ENCODE measurements at regions not wholly inside any gene's neighbourhood (a gene's known extent, or its start where the extent isn't known, plus 50 kb on each side); places are given as distances from the start of the nearest gene placed in this dataset.
"Not testable (repeated sequence)": the region's sequence is repeated elsewhere in the genome, so short reads cannot be mapped to it uniquely, and the experiment has no call there.

- H3K9me3 ChIP-seq (ENCODE audit: control insufficient read depth in 3 of 3, low read length in 3 of 3); H3K27me3 ChIP-seq (ENCODE audit: control insufficient read depth in 3 of 3, insufficient read depth in 3 of 3, low read length in 3 of 3); H3K9ac ChIP-seq (ENCODE audit: low read depth in 1 of 3, low read length in 3 of 3); H3K36me3 ChIP-seq (ENCODE audit: control insufficient read depth in 3 of 3, insufficient read depth in 3 of 3, low read length in 3 of 3); H3K27ac ChIP-seq (ENCODE audit: low read depth, low read length); H3K4me1 ChIP-seq (ENCODE audit: control insufficient read depth in 3 of 3, insufficient read depth in 3 of 3, low read length in 3 of 3); H3K4me3 ChIP-seq (ENCODE audit: low read length in 3 of 3): not testable (repeated sequence)
These were observed 157.8 kb downstream of the MAIP1 start for GRCh38 chr2:200113016-200113799.

GRCh38 chr2:200119236-200119635, 163.9 kb downstream of the MAIP1 start:
- H3K27ac ChIP-seq (ENCODE audit: low read depth, low read length), result no peak overlapping the region
- no peaks in the 10 kb centered on the region for H3K27me3 ChIP-seq (ENCODE audit: control insufficient read depth in 3 of 3, insufficient read depth in 3 of 3, low read length in 3 of 3)
- no peak overlapping the region for H3K4me3 ChIP-seq (ENCODE audit: low read length in 3 of 3)
- no peak overlapping the region for H3K9ac ChIP-seq (ENCODE audit: low read depth in 1 of 3, low read length in 3 of 3)
- H3K9me3 ChIP-seq (ENCODE audit: control insufficient read depth in 3 of 3, low read length in 3 of 3), result no peaks in the 10 kb centered on the region
- no peaks in the 10 kb centered on the region for H3K4me1 ChIP-seq (ENCODE audit: control insufficient read depth in 3 of 3, insufficient read depth in 3 of 3, low read length in 3 of 3)
- H3K36me3 ChIP-seq (ENCODE audit: control insufficient read depth in 3 of 3, insufficient read depth in 3 of 3, low read length in 3 of 3), result no peaks in the 10 kb centered on the region

- no peak overlapping the region for H3K27ac ChIP-seq (ENCODE audit: low read depth, low read length)
- no peak overlapping the region for H3K4me3 ChIP-seq (ENCODE audit: low read length in 3 of 3)
- H3K36me3 ChIP-seq (ENCODE audit: control insufficient read depth in 3 of 3, insufficient read depth in 3 of 3, low read length in 3 of 3), result no peaks in the 10 kb centered on the region
- H3K9me3 ChIP-seq (ENCODE audit: control insufficient read depth in 3 of 3, low read length in 3 of 3), result no peaks in the 10 kb centered on the region
- H3K27me3 ChIP-seq (ENCODE audit: control insufficient read depth in 3 of 3, insufficient read depth in 3 of 3, low read length in 3 of 3), result no peaks in the 10 kb centered on the region
- H3K4me1 ChIP-seq (ENCODE audit: control insufficient read depth in 3 of 3, insufficient read depth in 3 of 3, low read length in 3 of 3), result no peaks in the 10 kb centered on the region
- no peak overlapping the region for H3K9ac ChIP-seq (ENCODE audit: low read depth in 1 of 3, low read length in 3 of 3)
These were observed 166.5 kb downstream of the MAIP1 start for GRCh38 chr2:200121931-200122330.

- Histone ChIP-seq H3K27ac (ENCODE audit: low read depth, low read length) (no peak overlapping the region), H3K9ac (ENCODE audit: low read depth in 1 of 3, low read length in 3 of 3) (no peak overlapping the region), H3K4me1 (ENCODE audit: control insufficient read depth in 3 of 3, insufficient read depth in 3 of 3, low read length in 3 of 3) (no peaks in the 10 kb centered on the region), H3K4me3 (ENCODE audit: low read length in 3 of 3) (no peak overlapping the region), H3K9me3 (ENCODE audit: control insufficient read depth in 3 of 3, low read length in 3 of 3) (no peaks in the 10 kb centered on the region), H3K36me3 (ENCODE audit: control insufficient read depth in 3 of 3, insufficient read depth in 3 of 3, low read length in 3 of 3) (no peaks in the 10 kb centered on the region), H3K27me3 (ENCODE audit: control insufficient read depth in 3 of 3, insufficient read depth in 3 of 3, low read length in 3 of 3) (no peaks in the 10 kb centered on the region)
These were observed 167.3 kb downstream of the MAIP1 start for GRCh38 chr2:200122683-200123082.

- H3K4me3 ChIP-seq (ENCODE audit: low read length in 3 of 3); H3K9me3 ChIP-seq (ENCODE audit: control insufficient read depth in 3 of 3, low read length in 3 of 3); H3K27ac ChIP-seq (ENCODE audit: low read depth, low read length): not testable (repeated sequence)
These were observed 169.4 kb downstream of the MAIP1 start for GRCh38 chr2:200124665-200125368.

GRCh38 chr2:200125444-200126284, 170.3 kb downstream of the MAIP1 start:
- Histone ChIP-seq H3K9me3 (ENCODE audit: control insufficient read depth in 3 of 3, low read length in 3 of 3) (no peaks in the 10 kb centered on the region), H3K36me3 (ENCODE audit: control insufficient read depth in 3 of 3, insufficient read depth in 3 of 3, low read length in 3 of 3) (no peaks in the 10 kb centered on the region), H3K4me1 (ENCODE audit: control insufficient read depth in 3 of 3, insufficient read depth in 3 of 3, low read length in 3 of 3) (no peaks in the 10 kb centered on the region), H3K27me3 (ENCODE audit: control insufficient read depth in 3 of 3, insufficient read depth in 3 of 3, low read length in 3 of 3) (no peaks in the 10 kb centered on the region), H3K27ac (ENCODE audit: low read depth, low read length) (no peak overlapping the region), H3K4me3 (ENCODE audit: low read length in 3 of 3) (no peak overlapping the region), H3K9ac (ENCODE audit: low read depth in 1 of 3, low read length in 3 of 3) (no peak overlapping the region)

More at GRCh38 chr2:200124665-200125368, 169.4 kb downstream of the MAIP1 start:
- not testable (repeated sequence) for H3K9ac ChIP-seq (ENCODE audit: low read depth in 1 of 3, low read length in 3 of 3); H3K36me3 ChIP-seq (ENCODE audit: control insufficient read depth in 3 of 3, insufficient read depth in 3 of 3, low read length in 3 of 3); H3K4me1 ChIP-seq (ENCODE audit: control insufficient read depth in 3 of 3, insufficient read depth in 3 of 3, low read length in 3 of 3); H3K27me3 ChIP-seq (ENCODE audit: control insufficient read depth in 3 of 3, insufficient read depth in 3 of 3, low read length in 3 of 3)

- not testable (repeated sequence) for H3K4me1 ChIP-seq (ENCODE audit: control insufficient read depth in 3 of 3, insufficient read depth in 3 of 3, low read length in 3 of 3); H3K36me3 ChIP-seq (ENCODE audit: control insufficient read depth in 3 of 3, insufficient read depth in 3 of 3, low read length in 3 of 3); H3K9ac ChIP-seq (ENCODE audit: low read depth in 1 of 3, low read length in 3 of 3); H3K4me3 ChIP-seq (ENCODE audit: low read length in 3 of 3); H3K27ac ChIP-seq (ENCODE audit: low read depth, low read length); H3K27me3 ChIP-seq (ENCODE audit: control insufficient read depth in 3 of 3, insufficient read depth in 3 of 3, low read length in 3 of 3); H3K9me3 ChIP-seq (ENCODE audit: control insufficient read depth in 3 of 3, low read length in 3 of 3)
These were observed 170.9 kb downstream of the MAIP1 start for GRCh38 chr2:200126285-200126670.

GRCh38 chr2:200126680-200127079, 171.3 kb downstream of the MAIP1 start:
- not testable (repeated sequence) for H3K4me1 ChIP-seq (ENCODE audit: control insufficient read depth in 3 of 3, insufficient read depth in 3 of 3, low read length in 3 of 3); H3K36me3 ChIP-seq (ENCODE audit: control insufficient read depth in 3 of 3, insufficient read depth in 3 of 3, low read length in 3 of 3); H3K9ac ChIP-seq (ENCODE audit: low read depth in 1 of 3, low read length in 3 of 3); H3K4me3 ChIP-seq (ENCODE audit: low read length in 3 of 3); H3K27ac ChIP-seq (ENCODE audit: low read depth, low read length); H3K9me3 ChIP-seq (ENCODE audit: control insufficient read depth in 3 of 3, low read length in 3 of 3); H3K27me3 ChIP-seq (ENCODE audit: control insufficient read depth in 3 of 3, insufficient read depth in 3 of 3, low read length in 3 of 3)

GRCh38 chr2:200127848-200128247, 172.5 kb downstream of the MAIP1 start:
- H3K27me3 ChIP-seq (ENCODE audit: control insufficient read depth in 3 of 3, insufficient read depth in 3 of 3, low read length in 3 of 3), result no peaks in the 10 kb centered on the region
- H3K27ac ChIP-seq (ENCODE audit: low read depth, low read length), result no peak overlapping the region
- no peaks in the 10 kb centered on the region for H3K9me3 ChIP-seq (ENCODE audit: control insufficient read depth in 3 of 3, low read length in 3 of 3)
- no peaks in the 10 kb centered on the region for H3K4me1 ChIP-seq (ENCODE audit: control insufficient read depth in 3 of 3, insufficient read depth in 3 of 3, low read length in 3 of 3)
- H3K36me3 ChIP-seq (ENCODE audit: control insufficient read depth in 3 of 3, insufficient read depth in 3 of 3, low read length in 3 of 3), result no peaks in the 10 kb centered on the region
- H3K9ac ChIP-seq (ENCODE audit: low read depth in 1 of 3, low read length in 3 of 3), result no peak overlapping the region
- H3K4me3 ChIP-seq (ENCODE audit: low read length in 3 of 3), result no peak overlapping the region

- H3K9ac ChIP-seq (ENCODE audit: low read depth in 1 of 3, low read length in 3 of 3), result no peak overlapping the region
- no peak overlapping the region for H3K4me3 ChIP-seq (ENCODE audit: low read length in 3 of 3)
- no peaks in the 10 kb centered on the region for H3K9me3 ChIP-seq (ENCODE audit: control insufficient read depth in 3 of 3, low read length in 3 of 3)
- no peak overlapping the region for H3K27ac ChIP-seq (ENCODE audit: low read depth, low read length)
- no peaks in the 10 kb centered on the region for H3K36me3 ChIP-seq (ENCODE audit: control insufficient read depth in 3 of 3, insufficient read depth in 3 of 3, low read length in 3 of 3)
- no peaks in the 10 kb centered on the region for H3K27me3 ChIP-seq (ENCODE audit: control insufficient read depth in 3 of 3, insufficient read depth in 3 of 3, low read length in 3 of 3)
- H3K4me1 ChIP-seq (ENCODE audit: control insufficient read depth in 3 of 3, insufficient read depth in 3 of 3, low read length in 3 of 3), result no peaks in the 10 kb centered on the region
These were observed 172.9 kb downstream of the MAIP1 start for GRCh38 chr2:200128296-200128695.

Data from skeletal muscle tissue (tissue), 3 donors.